Fibroblast of the conjunctiva (primary cell): ENCODE measurements at regions not wholly inside any gene's neighbourhood (a gene's known extent, or its start where the extent isn't known, plus 50 kb on each side); places are given as distances from the start of the nearest gene placed in this dataset.

Experiments
- DNase-seq: peaks from one replicate; pipeline ENCODE4 v3.0.0-alpha.2; 2010; ENCODE audit warnings: low read depth

- DNase-seq: no peak
Observed at GRCh38 chr15:96097661-96098060, 232.8 kb upstream of the NR2F2 start.

GRCh38 chr15:96102631-96103030 lies 227.9 kb upstream of the NR2F2 start:
- no peak for DNase-seq

GRCh38 chr15:96106181-96106580 lies 224.3 kb upstream of the NR2F2 start:
- DNase-seq: no peak

- DNase-seq: no peak
Observed at GRCh38 chr15:96106628-96107027, 223.9 kb upstream of the NR2F2 start.

GRCh38 chr15:96107916-96108315 lies 222.6 kb upstream of the NR2F2 start:
- DNase-seq: no peak

- no peak for DNase-seq
Observed at GRCh38 chr15:96108405-96108804, 222.1 kb upstream of the NR2F2 start.

- DNase-seq: no peak
Observed at GRCh38 chr15:96109820-96110219, 220.7 kb upstream of the NR2F2 start.

GRCh38 chr15:96112018-96112417 lies 218.5 kb upstream of the NR2F2 start:
- DNase-seq: no peak

GRCh38 chr15:96115642-96116041 lies 214.9 kb upstream of the NR2F2 start:
- no peak for DNase-seq

- DNase-seq: no peak
Observed at GRCh38 chr15:96117270-96117669, 213.2 kb upstream of the NR2F2 start.

- DNase-seq: no peak
Observed at GRCh38 chr15:96119734-96120133, 210.8 kb upstream of the NR2F2 start.

- no peak for DNase-seq
Observed at GRCh38 chr15:96121086-96121920, 209.2 kb upstream of the NR2F2 start.

GRCh38 chr15:96122077-96123027 lies 208.1 kb upstream of the NR2F2 start:
- no peak for DNase-seq

- DNase-seq: no peak
Observed at GRCh38 chr15:96123028-96123400, 207.5 kb upstream of the NR2F2 start.

GRCh38 chr15:96123630-96124187 lies 206.8 kb upstream of the NR2F2 start:
- no peak for DNase-seq

GRCh38 chr15:96124436-96124835 lies 206.1 kb upstream of the NR2F2 start:
- no peak for DNase-seq

- DNase-seq: peak; percentile 30
Observed at GRCh38 chr15:96125721-96126415, 204.6 kb upstream of the NR2F2 start.

- no peak for DNase-seq
Observed at GRCh38 chr15:96126859-96127258, 203.6 kb upstream of the NR2F2 start.

GRCh38 chr15:96130734-96131133 lies 199.8 kb upstream of the NR2F2 start:
- no peak for DNase-seq

GRCh38 chr15:96132126-96132525 lies 198.4 kb upstream of the NR2F2 start:
- no peak for DNase-seq

GRCh38 chr15:96135166-96136093 lies 195.1 kb upstream of the NR2F2 start:
- DNase-seq: no peak
